Psoas muscle (tissue), 7 donors: ENCODE measurements at regions not wholly inside any gene's neighbourhood (a gene's known extent, or its start where the extent isn't known, plus 50 kb on each side); places are given as distances from the start of the nearest gene placed in this dataset.

ENCODE experiments used
- ATAC-seq, 4 donors: fragments of 200-7000 bp; cut with Tn5 transposase; one replicate each; pipeline ENCODE4 v1.9.1; 2020; ENCODE audit warnings: moderate library complexity in 3 of 4, mild to moderate bottlenecking in 2 of 4
- DNase-seq, 2 donors: peaks; one replicate each; pipeline ENCODE4 v3.0.0-alpha.2; 2020
- H3K27ac ChIP-seq: fragments of 200-600 bp; one replicate; pipeline ENCODE4 v1.8.0; 2022
- H3K27me3 ChIP-seq, 3 donors: fragments of 200-600 bp in 1 of 3; one replicate each; pipeline versions ENCODE4 v1.6.1 to v1.8.0; 2013 to 2022; ENCODE audit warnings: low read length in 2 of 3, mild to moderate bottlenecking in 2 of 3, moderate library complexity in 1 of 3; ENCODE audit not compliant: insufficient read depth in 3 of 3
- H3K36me3 ChIP-seq, 2 donors: fragments of 200-600 bp in 1 of 2; one replicate each; pipeline versions ENCODE4 v1.6.1 to v1.8.0; 2013 to 2022; ENCODE audit warnings: low read depth in 1 of 2, mild to moderate bottlenecking in 1 of 2, moderate library complexity in 1 of 2; ENCODE audit not compliant: insufficient read depth in 1 of 2
- H3K4me1 ChIP-seq: fragments of 200-600 bp; one replicate; pipeline ENCODE4 v1.8.0; 2022
- H3K4me3 ChIP-seq: fragments of 200-600 bp; one replicate; pipeline ENCODE4 v1.8.0; 2022; ENCODE audit warnings: mild to moderate bottlenecking
- H3K9me3 ChIP-seq: fragments of 200-600 bp; one replicate; pipeline ENCODE4 v1.8.0; 2022
- WGBS, 3 donors: extraction: QIAGEN DNeasy Blood & Tissue Kit; methylation state at CpG; one replicate each; pipeline versions ENCODE4 v1.1.6 to v1.1.7; 2013; 5-methylcytosine and 5-hydroxymethylcytosine counted together
- intact Hi-C, 2 donors: fragments of 100-400 bp; cut with DNase I; formaldehyde crosslinking; loops; one replicate each; pipeline versions ENCODE4 v1.11.0 to v1.14.2; 2022
- TF ChIP-seq, protein P1 (sequence below): fragments of 200-600 bp; IDR thresholded peaks from one replicate; pipeline ENCODE4 v1.8.0; 2022; ENCODE audit warnings: antibody characterized with exemption
- donor health status: healthy with polysubstance abuse.
- donor health status: DM: no; HTN: no; CAD: no; lungs with moderate emphysema.
- donor health status: Bipolar disorder and iron deficiency.
- donor health status: healthy.
- donor health status: DM: yes; HTN: yes; CAD: no.
- donor health status: DM: no; HTN: no; CAD: no.
- donor health status: DM: yes; HTN: yes; CAD: no.

DNA sequence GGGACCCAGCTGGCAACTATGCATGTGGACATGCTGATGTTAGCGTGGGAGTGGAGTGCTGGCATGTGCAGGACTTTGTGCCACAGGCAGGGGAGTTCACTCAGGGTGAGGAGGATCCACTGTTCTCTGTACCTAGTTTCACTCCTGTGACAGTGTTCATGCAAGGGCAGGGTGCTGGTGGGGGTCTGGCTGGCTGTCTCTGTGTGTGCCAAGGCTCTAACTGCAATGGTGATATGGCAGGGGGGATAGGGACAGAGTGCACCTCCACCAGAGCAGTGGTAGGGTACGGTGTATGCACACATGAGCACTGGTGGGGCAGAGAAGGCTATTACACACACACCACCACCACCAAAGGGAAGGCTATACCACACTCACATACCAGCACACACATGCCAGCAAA, 210.2 kb upstream of the DEFB112 start:
- H3K27ac ChIP-seq, result no peak overlapping the region
- DNase-seq, result no peak
- H3K27me3 ChIP-seq, result no peaks in the 10 kb centered on the region
- intact Hi-C loops, result no loop called here
- no peaks in the 10 kb centered on the region for H3K4me1 ChIP-seq
- TF ChIP-seq, protein P1, sequence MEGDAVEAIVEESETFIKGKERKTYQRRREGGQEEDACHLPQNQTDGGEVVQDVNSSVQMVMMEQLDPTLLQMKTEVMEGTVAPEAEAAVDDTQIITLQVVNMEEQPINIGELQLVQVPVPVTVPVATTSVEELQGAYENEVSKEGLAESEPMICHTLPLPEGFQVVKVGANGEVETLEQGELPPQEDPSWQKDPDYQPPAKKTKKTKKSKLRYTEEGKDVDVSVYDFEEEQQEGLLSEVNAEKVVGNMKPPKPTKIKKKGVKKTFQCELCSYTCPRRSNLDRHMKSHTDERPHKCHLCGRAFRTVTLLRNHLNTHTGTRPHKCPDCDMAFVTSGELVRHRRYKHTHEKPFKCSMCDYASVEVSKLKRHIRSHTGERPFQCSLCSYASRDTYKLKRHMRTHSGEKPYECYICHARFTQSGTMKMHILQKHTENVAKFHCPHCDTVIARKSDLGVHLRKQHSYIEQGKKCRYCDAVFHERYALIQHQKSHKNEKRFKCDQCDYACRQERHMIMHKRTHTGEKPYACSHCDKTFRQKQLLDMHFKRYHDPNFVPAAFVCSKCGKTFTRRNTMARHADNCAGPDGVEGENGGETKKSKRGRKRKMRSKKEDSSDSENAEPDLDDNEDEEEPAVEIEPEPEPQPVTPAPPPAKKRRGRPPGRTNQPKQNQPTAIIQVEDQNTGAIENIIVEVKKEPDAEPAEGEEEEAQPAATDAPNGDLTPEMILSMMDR, result no peak
- ATAC-seq, result no peak
- H3K9me3 ChIP-seq, result no peaks in the 10 kb centered on the region
- no peak overlapping the region for H3K4me3 ChIP-seq
- 60 to 89% (median 79%) methylated on average over 2 of the region's 2 CpGs for WGBS, 3 donors
- no peaks in the 10 kb centered on the region for H3K36me3 ChIP-seq

DNA sequence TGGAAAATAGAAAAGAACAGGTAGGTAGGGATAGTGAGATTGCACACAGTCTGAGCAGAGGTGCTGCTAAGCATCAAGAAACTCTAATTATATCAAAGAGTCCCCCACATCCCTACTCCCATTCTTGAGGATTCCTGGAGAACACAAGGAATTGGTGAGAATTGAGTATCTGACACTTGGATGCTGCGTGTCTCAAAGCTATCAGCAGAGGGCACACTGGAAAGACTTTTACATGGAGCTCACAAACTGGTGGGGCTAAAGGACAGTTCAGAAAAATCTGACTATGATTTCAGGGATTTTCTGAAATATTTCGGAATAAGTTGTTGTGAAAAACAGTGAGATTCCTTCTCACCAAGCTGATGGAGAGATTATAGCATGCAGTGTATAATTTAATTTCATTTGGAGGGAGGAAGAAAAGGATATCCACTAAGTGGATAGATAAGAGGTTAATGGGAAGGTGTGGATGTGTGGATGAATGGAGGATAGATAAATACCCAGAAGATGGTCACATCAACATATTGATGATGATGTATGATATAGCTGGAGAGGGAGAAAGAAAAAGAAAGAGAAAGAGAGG, 215.4 kb upstream of the DEFB112 start:
- DNase-seq (no peak), ATAC-seq (no peak)
- no peaks in the 10 kb centered on the region for H3K4me1 ChIP-seq
- intact Hi-C loops, result no loop called here
- H3K9me3 ChIP-seq, result no peaks in the 10 kb centered on the region
- no peaks in the 10 kb centered on the region for H3K36me3 ChIP-seq
- WGBS, 3 donors, result 26 to 36% (median 27%) methylated on average over 2 of the region's 2 CpGs
- H3K27ac ChIP-seq, result no peak overlapping the region
- H3K27me3 ChIP-seq, result no peaks in the 10 kb centered on the region
- TF ChIP-seq, protein P1, result no peak
- no peak overlapping the region for H3K4me3 ChIP-seq

DNA sequence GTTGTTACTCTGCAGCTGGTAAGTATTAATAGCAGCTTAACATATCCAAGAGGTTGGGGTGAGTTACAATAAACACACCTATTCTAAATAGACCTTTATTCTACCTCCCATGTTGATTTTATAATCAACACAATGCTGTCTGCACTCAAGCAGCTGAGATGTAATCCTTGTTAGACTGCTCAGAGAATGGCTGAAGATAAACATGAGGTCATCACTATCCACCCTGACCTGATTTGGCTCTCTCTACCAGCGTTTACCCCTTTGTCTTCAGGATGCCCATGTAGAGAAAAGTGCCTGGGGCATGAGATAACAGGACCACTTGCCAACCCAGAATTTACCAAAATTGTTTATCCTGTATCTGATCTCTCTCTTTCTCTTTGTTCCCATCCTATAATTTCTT, 220.7 kb upstream of the DEFB112 start:
- H3K4me1 ChIP-seq, result no peaks in the 10 kb centered on the region
- no peak overlapping the region for H3K4me3 ChIP-seq
- H3K27me3 ChIP-seq, result no peaks in the 10 kb centered on the region
- intact Hi-C loops, result no loop called here
- no peaks in the 10 kb centered on the region for H3K36me3 ChIP-seq
- DNase-seq (no peak), ATAC-seq (no peak)
- no peaks in the 10 kb centered on the region for H3K9me3 ChIP-seq
- TF ChIP-seq, protein P1, result no peak
- H3K27ac ChIP-seq, result no peak overlapping the region
- 33 to 50% (median 35%) methylated on average over 1 of the region's 1 CpG for WGBS, 3 donors

DNA sequence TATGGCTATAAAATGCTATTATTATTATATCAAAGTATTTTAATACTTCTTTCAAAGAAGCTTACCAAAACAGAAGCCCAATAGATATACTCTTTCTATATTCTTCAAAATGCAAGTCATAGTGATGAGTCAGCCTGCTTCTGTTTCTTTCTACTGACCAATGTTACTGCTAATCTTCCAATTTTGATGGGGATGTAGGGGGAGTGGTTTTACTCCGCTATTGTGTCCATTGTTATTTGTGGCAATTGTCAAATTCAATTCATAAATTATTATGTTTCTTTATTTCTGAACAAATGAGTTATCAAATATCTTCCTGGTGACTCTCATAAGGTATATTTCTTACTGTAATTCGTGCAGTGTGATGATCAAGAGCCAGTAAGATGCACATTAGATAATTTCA, 221.5 kb upstream of the DEFB112 start:
- ATAC-seq, result no peak
- TF ChIP-seq, protein P1, result no peak
- DNase-seq, result no peak
- Histone ChIP-seq H3K27me3 (no peaks in the 10 kb centered on the region), H3K36me3 (no peaks in the 10 kb centered on the region), H3K9me3 (no peaks in the 10 kb centered on the region), H3K27ac (no peak overlapping the region), H3K4me1 (no peaks in the 10 kb centered on the region), H3K4me3 (no peak overlapping the region)
- 58 to 67% (median 63%) methylated on average over 2 of the region's 2 CpGs for whole genome bisulfite sequencing, 3 donors
- intact Hi-C loops, result no loop called here

DNA sequence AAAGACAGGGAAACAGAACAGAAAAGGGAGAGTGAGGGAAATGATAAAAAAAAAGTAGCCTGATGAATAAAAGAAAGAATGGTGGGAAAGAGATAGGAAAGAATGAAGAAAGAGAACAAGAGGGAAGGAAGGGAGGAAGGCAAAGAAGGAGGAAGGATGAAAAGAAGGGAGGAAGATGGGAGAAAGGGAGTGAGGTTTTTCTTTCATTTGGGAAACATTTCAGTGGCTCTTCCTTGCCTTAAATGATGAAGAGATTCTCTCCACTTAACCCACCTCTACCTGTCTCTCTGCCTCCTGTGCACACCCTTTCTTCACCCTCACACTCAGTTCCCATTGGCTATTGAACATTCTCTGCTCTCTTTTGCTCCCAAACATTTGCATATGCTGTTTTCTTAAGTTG, 222.1 kb upstream of the DEFB112 start:
- no peak for ATAC-seq
- intact Hi-C loops, result no loop called here
- no peaks in the 10 kb centered on the region for H3K36me3 ChIP-seq
- no peaks in the 10 kb centered on the region for H3K9me3 ChIP-seq
- no peak overlapping the region for H3K4me3 ChIP-seq
- H3K4me1 ChIP-seq, result no peaks in the 10 kb centered on the region
- H3K27me3 ChIP-seq, result no peaks in the 10 kb centered on the region
- no peak for DNase-seq
- H3K27ac ChIP-seq, result no peak overlapping the region
- TF ChIP-seq, protein P1, result no peak
